HG02870 (cell line): ENCODE measurements at regions not wholly inside any gene's neighbourhood (a gene's known extent, or its start where the extent isn't known, plus 50 kb on each side); places are given as distances from the start of the nearest gene placed in this dataset.
"Not testable (repeated sequence)": the region's sequence is repeated elsewhere in the genome, so short reads cannot be mapped to it uniquely, and the experiment has no call there.

ENCODE experiments used
- ATAC-seq: cut with Tn5 transposase; IDR thresholded peaks from one replicate; pipeline ENCODE4 v1.9.1; 2021; ENCODE audit warnings: mild to moderate bottlenecking, moderate library complexity; ENCODE audit not compliant: unreplicated experiment

DNA sequence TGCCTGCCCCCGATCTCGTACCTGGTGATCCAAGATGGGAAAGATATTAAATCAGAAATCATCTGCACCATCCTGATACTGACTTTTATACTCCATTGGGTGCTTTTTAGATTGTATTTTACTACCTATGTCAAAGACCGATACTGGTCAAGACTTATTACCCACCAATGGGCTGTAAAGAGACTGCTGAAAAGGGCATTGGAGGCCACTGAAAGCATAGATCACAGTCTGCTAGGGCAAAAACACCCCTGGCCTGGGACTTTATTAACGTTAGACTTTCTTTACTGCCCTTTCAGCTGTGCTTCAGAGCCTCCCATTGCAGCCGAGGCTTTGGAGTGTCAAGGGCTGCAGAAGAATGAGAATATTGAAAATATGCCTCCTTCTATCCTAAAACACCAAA lies 472.8 kb upstream of the DDX18 start:
- no peak for ATAC-seq

DNA sequence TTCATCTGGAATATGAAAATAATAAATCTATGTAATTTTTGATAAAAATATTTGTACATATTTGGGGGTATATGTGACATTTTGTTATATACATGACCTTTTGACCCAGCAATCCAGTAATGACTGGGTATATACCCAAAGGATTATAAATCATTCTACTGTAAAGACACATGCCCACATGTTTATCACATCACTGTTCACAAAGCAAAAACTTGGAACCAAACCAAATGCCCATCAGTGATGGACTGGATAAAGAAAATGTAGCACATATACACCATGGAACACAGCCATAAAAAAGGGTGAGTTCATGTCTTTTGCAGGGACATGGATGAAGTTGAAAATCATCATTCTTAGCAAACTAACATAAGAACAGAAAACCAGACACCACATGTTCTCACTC lies 472.1 kb upstream of the DDX18 start:
- ATAC-seq, result no peak

DNA sequence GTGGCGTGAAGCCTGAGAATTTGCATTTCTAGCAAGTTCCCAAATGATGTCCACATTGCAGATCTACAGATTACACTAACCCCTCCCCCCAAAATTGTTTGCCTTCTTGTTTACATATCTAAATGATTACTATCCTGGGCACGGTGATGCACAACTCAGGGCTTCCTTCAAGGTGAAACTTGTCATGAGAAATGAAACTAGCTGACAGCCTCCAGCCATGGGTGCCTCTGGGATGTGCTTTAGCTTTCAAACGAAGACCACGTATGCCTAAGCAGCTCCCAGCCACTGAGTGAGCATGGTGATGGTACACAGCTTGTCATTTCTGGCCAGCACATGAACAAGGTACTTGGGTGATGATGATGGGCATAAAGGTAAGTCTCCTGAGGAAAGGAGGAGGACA lies 464.8 kb upstream of the DDX18 start:
- no peak for ATAC-seq

DNA sequence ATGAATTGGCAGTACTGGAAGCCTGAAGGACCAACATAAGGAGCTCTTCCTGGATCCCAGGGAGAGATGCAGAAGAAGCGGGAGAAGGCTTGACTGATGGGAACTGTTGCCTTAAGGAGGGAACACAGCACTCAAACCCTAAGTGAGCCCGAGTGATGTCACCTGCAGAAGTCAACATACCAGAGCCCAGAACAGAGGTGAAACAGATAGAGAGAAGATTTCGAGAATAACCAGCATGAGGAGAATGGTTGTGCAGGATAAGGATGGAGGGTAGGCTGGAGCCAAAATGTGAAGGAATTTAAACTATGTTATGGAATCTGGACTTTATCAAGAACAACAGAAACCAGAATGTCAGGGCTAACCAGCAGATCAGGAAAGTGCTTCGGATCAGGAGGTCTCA lies 463.1 kb upstream of the DDX18 start:
- ATAC-seq, result no peak

DNA sequence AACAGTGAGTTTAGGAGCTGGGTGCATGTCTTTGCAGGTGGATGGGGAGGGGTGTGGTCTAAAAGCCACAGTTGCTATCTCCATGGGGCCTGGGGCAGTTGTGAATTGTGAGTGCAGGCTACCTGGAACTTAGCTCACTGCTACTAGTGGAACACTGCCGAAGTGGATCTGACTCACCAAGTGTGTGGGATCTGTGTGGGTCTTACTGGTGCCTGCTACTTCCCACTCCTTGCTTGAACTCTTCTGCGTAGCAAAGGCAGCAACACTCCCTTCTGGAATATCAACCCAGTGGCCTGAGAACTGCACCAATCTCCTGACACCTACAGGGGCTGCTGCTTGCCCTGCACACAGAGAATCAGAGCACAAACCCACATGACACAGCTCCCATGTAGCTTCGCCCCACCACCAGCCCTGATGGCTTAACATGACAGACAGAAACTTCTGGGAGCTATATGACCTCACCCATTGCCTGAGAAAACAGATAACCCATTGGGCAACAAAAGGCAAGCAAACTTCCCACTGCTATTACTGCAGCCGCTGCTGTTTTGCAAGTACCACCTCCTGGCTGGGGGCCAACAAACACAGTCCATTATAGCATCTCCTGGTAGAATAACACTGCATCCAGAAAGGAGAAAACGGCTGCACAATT lies 455.1 kb upstream of the DDX18 start:
- no peak for ATAC-seq

DNA sequence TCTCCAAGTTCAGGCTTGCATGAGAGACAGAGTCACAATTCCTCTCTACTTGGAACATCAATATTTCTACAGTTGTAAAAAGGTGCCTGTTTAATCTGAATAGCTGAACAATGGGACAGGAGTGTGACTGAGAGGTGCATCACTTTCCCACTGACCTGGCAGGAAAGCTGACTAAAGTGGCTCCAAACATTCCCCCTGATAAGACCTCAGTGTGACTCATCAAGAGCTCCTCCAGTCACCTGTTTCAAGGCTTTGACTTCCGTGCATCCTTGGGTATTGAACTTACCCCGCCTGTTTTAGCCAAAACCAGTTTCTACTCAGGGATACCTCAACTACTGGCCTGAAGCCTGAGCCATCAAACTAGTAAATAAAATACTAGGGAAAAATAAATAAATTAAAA lies 453.9 kb upstream of the DDX18 start:
- no peak for ATAC-seq

DNA sequence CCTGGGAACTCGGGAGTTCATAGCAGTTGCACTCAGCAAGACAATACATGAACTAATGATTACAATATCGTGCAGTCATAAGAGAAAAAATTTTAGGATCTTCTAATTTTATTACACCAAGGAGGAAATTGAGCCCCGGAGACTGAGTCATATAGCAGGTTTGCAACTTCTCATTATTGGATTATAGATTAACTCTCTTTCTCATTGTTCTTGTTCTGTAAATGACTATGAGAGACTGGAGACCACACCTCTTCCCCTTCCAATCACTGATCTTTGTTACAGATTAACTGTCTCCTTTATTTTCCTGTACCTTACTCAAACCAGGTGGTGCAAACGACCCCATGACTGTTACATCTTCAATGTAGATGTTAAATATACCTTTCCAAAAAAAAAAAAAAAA lies 435.8 kb upstream of the DDX18 start:
- no peak for ATAC-seq

DNA sequence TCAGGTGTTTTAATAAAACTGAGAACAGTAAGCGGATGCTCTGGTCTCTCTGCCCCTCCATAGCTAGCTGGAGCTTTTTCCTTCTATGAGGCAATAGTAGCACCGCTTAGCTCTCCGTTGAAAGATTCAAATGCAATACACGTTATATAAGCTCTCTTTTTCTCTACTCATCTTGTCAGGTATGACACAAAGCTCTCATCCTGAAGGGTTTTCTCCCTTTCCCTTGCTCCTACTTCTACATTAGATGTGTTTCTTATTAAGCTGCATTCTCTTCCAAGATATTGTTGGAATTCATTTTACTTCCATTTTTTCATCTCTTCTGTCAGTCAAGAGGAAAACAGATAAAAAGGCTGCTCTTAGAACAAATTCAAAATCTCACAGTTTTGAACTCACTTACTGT lies 434.6 kb upstream of the DDX18 start:
- ATAC-seq, result no peak

DNA sequence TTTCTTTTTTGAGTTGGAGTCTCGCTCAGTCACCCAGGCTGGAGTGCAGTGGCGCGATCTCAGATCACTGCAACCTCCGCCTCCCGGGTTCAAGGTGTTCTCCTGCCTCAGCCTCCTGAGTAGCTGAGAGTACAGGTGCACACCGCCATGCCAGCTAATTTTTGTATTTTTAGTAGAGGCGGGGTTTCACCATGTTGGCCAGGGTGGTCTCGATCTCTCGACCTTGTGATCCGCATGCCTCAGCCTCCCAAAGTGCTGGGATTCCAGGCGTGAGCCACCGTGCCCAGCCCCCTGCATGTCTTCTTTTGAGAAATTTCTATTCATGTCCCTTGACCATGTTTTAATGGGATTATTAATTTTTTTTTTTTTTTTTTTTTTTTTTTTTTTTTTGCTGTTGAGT lies 430.5 kb upstream of the DDX18 start:
- ATAC-seq, result not testable (repeated sequence)

DNA sequence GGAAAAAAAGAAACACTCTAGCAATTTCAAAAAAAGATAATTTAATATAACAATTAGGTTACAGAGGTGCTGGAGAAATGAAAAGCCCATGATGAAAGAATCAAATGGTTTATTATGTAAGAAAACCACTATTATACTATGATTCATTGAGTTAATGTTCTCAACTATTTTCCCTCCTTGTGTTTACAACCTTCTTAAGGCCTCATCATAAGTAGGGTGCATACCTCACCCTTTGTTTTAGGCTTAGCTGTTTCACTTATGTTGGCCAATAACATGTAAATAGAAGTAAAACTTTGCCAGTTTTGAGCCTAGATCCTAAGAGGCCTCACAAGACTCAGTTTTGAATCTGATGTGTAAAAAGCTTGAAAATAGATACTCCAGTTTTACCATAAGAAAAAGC lies 418.3 kb upstream of the DDX18 start:
- ATAC-seq, result no peak

DNA sequence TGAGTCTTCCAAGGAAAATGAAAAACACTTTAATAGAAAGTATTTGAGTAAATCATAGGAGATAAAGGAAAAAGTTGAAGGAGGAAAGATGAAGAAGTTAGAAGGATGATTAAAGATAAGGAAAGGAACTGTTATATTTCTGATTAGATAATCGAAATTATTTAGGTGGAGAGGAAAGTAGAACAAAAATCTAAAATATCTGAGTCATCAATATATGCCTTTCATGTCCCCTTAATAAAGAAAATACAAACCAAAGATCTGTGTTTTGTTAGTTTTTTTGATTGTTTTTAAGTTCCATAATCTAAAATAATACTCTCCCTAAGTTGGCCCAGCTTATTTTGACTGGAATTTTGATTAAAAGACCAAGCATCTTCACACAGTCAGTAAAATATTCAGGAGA lies 412.9 kb upstream of the DDX18 start:
- ATAC-seq, result no peak

DNA sequence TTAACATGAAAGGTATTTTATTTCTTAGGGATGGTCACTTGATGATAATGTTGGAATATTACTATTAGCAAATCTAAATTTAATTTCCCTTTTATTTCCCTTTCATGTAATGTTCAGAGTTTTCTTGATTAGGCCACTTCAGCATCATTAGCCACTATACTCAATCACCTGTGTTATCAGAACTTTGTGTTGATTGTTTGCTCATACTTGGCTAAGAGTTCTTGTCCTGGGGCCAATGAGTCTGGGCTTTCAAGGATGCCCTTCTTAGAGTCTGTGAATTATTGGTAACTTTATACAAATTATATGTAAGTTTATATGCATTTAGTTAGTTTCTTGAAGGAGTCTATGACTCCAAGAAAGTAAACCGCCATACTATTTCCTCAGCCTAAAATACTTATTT lies 408.0 kb upstream of the DDX18 start:
- no peak for ATAC-seq

DNA sequence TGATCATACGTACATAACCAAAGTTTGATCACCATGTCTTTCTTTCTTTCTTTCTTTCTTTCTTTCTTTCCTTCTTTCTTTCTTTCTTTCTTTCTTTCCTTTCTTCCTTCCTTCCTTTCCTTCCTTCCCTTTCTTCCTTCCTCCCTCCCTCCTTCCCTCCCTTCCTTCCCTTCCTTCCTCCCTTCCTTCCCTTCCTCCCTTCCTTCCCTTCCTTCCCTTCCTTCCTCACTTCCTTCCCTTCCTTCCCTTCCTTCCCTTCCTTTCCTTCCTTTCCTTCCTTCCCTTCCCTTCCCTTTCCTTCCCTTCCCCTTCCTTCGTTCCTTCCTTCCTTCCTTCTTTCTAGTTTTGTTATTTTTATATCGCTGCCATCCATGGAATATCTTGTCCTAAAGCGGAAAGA lies 406.7 kb upstream of the DDX18 start:
- no peak for ATAC-seq

DNA sequence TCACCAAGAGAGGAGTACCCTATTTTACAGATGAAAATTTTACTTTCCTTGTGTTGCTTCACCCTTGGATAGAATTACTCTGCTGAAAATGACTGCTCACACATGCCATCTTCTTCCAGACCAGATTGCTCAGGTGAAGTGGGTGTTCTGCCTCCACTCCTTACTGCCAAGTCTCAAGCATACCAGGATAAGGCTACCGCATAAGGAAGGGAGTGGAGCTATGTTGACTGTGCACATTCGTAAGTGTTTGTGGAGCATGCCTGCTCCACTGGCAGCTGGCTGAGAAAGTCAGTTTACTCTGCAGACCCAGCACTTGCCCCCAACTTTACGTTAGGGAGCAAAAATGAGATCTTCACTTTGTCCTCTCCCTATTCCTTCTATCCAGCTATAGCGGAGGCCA lies 405.0 kb upstream of the DDX18 start:
- ATAC-seq, result no peak

DNA sequence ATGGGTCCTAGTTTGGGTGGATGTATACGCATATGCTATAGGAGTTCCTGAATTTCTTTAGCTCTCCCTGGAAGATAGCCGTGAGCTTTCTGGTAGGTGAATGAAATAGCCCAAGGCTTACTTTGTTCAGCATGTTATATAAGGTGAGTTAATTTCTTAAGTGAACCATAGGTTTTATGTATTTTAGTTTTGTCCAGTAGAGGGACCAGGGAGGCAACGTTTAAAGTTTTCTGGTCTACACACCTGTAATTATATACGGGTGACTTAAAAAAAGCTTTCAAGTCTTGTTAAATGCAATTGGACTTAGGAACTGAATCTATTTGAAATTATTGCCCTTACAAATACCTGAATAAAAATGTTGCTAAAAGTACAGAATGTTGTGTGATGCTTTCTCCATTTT lies 402.5 kb upstream of the DDX18 start:
- ATAC-seq, result no peak

DNA sequence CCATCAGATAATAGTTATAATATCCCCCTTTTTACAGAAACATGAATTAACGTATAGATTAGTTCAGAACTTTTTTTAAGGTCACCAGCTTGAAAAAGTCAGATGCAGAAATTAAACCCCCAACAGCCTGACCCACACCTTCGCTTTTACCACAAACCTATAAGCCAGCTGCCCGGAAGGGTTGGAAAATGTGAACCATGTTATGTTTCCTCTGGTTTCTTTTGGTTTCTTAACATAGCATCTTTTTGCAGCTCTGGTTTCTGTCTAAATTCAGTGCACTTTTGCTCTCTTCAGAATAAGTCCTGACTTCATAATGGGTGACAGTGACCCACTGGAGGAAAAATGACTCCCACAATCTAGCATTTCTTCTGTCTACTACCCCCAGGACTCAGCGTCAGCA lies 381.7 kb upstream of the DDX18 start:
- no peak for ATAC-seq

DNA sequence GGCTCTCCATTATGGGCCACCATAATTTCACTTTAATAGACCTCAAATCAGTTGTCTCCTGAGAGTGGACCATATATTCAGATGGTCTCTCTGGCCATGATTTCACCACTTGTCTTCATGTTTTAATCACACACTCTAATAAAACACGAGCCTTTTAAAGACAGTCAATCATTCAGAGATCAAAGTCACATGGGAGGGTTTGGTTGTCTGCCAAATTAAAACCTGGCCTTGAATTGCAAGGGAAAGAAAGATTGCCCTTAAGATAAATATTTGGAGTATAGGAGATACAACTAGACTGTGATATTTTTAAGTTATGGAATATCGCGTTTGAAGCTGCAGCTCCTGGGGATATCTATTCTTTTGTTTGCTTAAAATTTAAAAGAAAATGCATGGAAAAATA lies 377.8 kb upstream of the DDX18 start:
- no peak for ATAC-seq

DNA sequence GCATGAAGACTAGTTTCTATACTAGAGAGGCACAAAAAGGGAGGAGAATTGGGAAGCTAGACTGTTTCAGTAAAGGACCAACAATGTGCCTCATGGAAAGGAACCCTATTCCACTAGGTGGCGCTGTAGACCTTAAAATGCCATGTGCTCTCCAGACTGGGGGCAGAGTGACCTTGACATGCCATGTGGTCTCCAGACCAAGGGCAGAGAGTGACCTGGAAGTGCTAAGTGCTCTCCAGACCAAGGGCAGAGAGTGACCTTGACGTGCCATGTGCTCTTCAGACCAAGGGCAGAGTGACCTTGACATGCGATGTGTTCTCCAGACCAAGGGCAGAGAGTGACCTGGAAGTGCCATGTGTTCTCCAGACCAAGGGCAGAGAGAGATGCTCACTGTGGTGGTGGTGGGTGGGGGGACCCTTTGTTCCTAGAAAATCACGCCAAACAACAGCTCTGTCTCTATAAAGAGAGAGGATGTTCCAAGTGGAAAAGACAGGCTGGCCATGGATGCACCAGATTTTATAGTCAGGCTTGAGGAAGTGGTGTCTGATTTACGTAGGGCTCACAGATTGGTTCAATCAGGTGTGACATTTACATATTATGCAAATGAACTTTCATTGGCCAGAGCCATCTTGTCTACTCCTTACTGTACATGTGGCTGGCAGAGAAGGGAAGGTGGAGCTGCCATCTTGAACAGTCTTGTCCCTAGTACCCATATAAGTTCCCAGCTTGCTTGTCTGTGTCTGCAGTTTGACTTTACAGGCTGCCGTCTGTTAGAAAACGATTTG lies 344.0 kb upstream of the DDX18 start:
- ATAC-seq, result peak; percentile 67

DNA sequence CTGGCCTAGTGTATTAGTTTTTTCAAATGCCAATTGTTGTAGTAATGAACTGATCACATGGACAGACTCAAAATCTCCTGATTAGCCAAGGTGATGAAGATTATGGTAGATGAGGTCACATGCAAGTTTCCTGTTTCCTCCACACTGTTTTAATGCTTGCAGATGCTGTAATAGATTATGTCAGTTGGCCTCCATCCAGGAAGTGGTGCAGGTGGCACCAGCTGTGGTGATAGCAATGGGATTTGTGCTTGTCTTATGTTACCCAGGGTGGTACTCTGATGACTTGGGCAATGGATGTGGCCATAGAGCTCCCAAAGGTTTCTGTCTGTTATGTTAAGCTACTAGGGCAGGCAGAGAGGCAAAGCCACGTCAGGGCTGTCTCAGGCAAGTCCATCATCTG lies 332.9 kb upstream of the DDX18 start:
- no peak for ATAC-seq

DNA sequence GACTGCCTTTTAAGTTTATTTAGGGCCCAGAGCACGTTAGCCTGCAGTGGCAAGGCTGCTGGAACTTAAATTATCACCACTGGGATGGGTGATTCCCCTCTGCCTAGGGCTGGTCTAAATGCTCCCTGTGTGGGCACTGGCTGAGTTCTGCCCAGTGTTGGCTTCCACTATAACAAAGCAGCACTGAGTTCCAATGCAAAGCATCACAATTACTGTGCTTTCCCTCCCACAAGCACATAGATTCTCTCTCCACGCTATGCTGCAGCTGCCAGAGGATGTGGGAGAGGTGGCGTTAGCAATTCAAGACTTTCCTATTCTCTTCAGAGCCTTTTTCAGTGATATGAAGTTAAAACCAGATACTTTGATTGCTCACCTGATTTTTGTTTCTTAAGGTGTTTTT lies 328.9 kb upstream of the DDX18 start:
- ATAC-seq, result no peak

DNA sequence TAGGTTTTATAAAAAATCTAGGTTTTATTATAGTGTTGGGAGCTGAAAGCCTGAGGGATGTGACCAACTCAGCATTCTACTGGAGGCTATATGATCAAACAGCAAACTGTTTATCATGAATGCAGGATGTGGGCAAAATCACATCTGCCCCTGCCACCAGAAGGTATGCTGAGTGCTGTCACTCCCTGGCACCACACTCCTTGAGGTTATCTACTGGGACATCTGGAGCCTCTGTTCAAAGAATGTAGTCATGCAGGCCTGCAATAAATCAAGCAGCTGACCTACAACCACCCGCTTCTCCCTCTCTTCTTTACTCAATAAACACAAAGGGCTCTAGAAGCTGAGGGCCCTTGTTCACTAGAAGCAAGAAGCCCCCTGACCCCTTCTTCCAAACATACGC lies 328.4 kb upstream of the DDX18 start:
- ATAC-seq, result no peak

DNA sequence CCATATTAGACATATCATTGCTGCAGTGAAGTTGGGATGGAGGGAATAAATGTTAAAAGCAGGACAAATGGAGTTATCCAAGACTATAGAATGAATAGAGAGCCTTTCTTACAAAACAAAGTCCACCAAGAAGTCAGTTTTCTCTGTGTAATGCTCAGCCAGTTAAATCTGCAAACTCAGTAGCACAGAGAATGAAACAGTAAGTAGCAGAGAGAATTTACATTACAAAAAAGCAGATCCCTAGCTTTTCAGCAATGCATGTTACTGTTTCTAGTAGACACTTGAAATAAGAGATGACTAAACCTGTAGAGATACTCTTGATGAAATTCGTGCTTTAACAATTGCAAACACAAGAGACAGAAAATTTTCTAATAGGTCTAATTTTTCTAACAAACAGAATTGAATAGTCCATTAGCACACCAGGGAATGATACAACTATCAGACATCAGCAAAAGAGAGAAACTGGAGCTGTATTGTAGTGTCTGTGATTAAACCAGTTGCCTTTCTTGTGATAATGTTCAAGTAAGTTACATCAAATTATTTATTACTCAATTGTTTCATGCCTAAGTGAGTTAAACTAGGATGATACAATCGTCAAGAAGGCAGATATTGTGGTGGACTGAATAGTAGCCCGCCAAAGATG lies 322.2 kb upstream of the DDX18 start:
- no peak for ATAC-seq
